Keratinocyte (primary cell): ENCODE measurements at regions not wholly inside any gene's neighbourhood (a gene's known extent, or its start where the extent isn't known, plus 50 kb on each side); places are given as distances from the start of the nearest gene placed in this dataset.

Experiments used
- EZH2 ChIP-seq: IDR thresholded peaks from one replicate; pipeline ENCODE4 v1.6.1; 2012; ENCODE audit warnings: inconsistent platforms, mild to moderate bottlenecking, low read length, moderate library complexity
- TF ChIP-seq, protein P1 (sequence below), 3 experiments: IDR thresholded peaks in 1 of 3; conservative IDR thresholded peaks in 1 of 3; optimal IDR thresholded peaks in 1 of 3; 2 replicates in 2 of 3; 3 replicates in 1 of 3; pipeline versions ENCODE3 to v1.5.1; 2011; ENCODE audit warnings: low read length in 3 of 3, mild to moderate bottlenecking in 3 of 3, moderate library complexity in 2 of 3, control low read depth in 1 of 3, inconsistent platforms in 1 of 3; ENCODE audit not compliant: insufficient read depth in 2 of 3; ENCODE audit errors: extremely low read depth in 1 of 3

DNA sequence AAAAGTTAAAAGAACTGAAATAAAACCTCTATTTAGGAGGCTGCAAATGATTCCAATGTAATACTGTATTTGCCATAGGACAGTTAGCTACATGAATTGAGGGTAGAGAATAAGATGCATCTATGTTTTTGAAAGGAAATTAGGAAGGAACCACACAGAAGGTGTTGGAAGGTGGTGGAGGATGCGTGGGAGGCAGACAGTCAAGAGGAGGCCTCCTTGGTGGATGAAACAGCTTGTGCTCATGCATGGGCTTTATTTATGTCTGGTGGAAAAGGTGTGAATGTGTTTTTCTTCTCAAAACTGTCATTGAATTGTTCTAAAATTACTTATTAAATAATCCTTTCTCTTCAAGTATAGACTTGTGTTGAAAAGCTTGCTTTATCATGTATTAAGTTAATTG, 314.4 kb upstream of the NPSR1 start:
- TF ChIP-seq, protein P1, sequence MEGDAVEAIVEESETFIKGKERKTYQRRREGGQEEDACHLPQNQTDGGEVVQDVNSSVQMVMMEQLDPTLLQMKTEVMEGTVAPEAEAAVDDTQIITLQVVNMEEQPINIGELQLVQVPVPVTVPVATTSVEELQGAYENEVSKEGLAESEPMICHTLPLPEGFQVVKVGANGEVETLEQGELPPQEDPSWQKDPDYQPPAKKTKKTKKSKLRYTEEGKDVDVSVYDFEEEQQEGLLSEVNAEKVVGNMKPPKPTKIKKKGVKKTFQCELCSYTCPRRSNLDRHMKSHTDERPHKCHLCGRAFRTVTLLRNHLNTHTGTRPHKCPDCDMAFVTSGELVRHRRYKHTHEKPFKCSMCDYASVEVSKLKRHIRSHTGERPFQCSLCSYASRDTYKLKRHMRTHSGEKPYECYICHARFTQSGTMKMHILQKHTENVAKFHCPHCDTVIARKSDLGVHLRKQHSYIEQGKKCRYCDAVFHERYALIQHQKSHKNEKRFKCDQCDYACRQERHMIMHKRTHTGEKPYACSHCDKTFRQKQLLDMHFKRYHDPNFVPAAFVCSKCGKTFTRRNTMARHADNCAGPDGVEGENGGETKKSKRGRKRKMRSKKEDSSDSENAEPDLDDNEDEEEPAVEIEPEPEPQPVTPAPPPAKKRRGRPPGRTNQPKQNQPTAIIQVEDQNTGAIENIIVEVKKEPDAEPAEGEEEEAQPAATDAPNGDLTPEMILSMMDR (optimal IDR thresholded peaks at IDR 0.05 in 1 of 3, IDR thresholded peaks at IDR 0.05 in 1 of 3, conservative IDR thresholded peaks at IDR 0.05 in 1 of 3; ENCODE audit: extremely low read depth in 1 of 3, insufficient read depth in 2 of 3, low read length in 3 of 3), result no peak
- TF ChIP-seq EZH2, result no peak
